PFSK-1 (cell line): ENCODE measurements at regions not wholly inside any gene's neighbourhood (a gene's known extent, or its start where the extent isn't known, plus 50 kb on each side); places are given as distances from the start of the nearest gene placed in this dataset.

Source experiments
- POLR2AphosphoS5 ChIP-seq: IDR thresholded peaks from 2 replicates; pipeline ENCODE4 v1.6.1; 2012; ENCODE audit warnings: low read depth, mild to moderate bottlenecking, control low read depth, low read length, moderate library complexity
- REST ChIP-seq, 2 experiments: IDR thresholded peaks; 2 replicates each; pipeline versions ENCODE4 v1.6.1 to v1.8.0; 2011 to 2012; ENCODE audit warnings: low read depth in 2 of 2, low read length in 2 of 2, control low read depth in 1 of 2, inconsistent platforms in 1 of 2, mild to moderate bottlenecking in 1 of 2, moderate library complexity in 1 of 2; ENCODE audit not compliant: insufficient read depth in 1 of 2
- SIN3A ChIP-seq: IDR thresholded peaks from 2 replicates; pipeline ENCODE4 v1.6.1; 2012; ENCODE audit warnings: mild to moderate bottlenecking, low read length, moderate library complexity, borderline replicate concordance; ENCODE audit not compliant: insufficient read depth
- TAF1 ChIP-seq: IDR thresholded peaks from 2 replicates; pipeline ENCODE4 v1.6.1; 2012; ENCODE audit warnings: low read length, control low read depth, borderline replicate concordance; ENCODE audit not compliant: insufficient read depth

- TF ChIP-seq POLR2AphosphoS5 (no peak), TAF1 (no peak), REST (IDR thresholded peaks at IDR 0.05; ENCODE audit: insufficient read depth in 1 of 2, low read depth in 2 of 2, low read length in 2 of 2) (no peak), SIN3A (no peak)
Measured at GRCh38 chr2:59702026-59702425, 851.4 kb downstream of the BCL11A start.
